Retina (tissue), 1 donor: ENCODE measurements at regions not wholly inside any gene's neighbourhood (a gene's known extent, or its start where the extent isn't known, plus 50 kb on each side); places are given as distances from the start of the nearest gene placed in this dataset.
"Not testable (repeated sequence)": the region's sequence is repeated elsewhere in the genome, so short reads cannot be mapped to it uniquely, and the experiment has no call there.

ENCODE experiments used
- DNase-seq: peaks from one replicate; pipeline ENCODE4 v3.0.0-alpha.2; 2016

DNA sequence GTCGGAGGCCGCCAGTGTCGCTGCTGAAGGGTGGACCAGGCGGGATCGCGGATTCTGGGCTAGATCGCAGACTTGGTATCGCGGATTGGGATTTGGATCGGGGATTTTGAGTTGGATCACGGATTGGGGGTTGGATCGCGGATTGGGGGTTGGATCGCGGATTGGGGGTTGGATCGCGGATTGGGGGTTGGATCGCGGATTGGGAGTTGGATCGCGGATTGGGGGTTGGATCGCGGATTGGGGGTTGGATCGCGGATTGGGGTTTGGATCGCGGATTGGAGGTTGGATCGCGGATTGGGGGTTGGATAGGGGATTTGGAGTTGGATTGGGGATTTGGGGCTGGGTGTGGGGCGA lies 93.1 kb upstream of the THOC3 start:
- DNase-seq = not testable (repeated sequence)

- DNase-seq = not testable (repeated sequence)
Observed at GRCh38 chr5:176061660-176062059, 93.5 kb upstream of the THOC3 start.

DNA sequence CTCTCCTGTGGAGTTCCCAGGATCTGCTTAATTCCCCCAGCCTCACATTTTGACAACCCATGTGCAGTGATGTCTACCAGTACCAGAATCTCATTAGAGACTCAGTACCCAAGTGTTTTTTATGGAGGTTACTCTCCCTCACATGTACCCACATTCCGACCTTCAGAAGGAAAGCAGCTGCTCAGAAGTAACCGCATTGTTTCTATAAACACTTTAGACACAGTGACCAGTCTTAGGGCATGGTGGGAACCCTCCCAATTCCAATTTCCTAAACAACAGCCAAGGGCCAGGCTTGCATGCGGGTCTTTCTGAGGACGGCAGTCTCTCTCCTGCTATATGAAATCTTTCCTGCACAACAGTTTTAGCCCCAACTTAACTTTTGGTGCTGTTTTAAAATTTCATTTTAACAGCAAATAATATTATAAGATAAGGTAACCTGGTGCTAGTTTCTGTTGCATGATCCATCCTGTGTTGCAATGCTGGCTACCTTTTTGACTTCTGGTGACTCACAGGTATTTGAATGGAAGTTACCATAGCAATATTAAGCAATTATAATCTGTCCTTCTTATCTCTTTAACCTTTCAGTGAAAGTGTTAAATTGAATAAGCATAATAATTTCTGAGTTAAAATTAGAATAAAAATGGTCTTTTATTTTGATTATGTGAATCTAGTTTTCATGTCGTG lies 98.3 kb upstream of the THOC3 start:
- DNase-seq = not testable (repeated sequence)

GRCh38 chr5:176067162-176067561 lies 99.0 kb upstream of the THOC3 start:
- DNase-seq = not testable (repeated sequence)

- not testable (repeated sequence) for DNase-seq
Observed at GRCh38 chr5:176067948-176068347, 99.8 kb upstream of the THOC3 start.

DNA sequence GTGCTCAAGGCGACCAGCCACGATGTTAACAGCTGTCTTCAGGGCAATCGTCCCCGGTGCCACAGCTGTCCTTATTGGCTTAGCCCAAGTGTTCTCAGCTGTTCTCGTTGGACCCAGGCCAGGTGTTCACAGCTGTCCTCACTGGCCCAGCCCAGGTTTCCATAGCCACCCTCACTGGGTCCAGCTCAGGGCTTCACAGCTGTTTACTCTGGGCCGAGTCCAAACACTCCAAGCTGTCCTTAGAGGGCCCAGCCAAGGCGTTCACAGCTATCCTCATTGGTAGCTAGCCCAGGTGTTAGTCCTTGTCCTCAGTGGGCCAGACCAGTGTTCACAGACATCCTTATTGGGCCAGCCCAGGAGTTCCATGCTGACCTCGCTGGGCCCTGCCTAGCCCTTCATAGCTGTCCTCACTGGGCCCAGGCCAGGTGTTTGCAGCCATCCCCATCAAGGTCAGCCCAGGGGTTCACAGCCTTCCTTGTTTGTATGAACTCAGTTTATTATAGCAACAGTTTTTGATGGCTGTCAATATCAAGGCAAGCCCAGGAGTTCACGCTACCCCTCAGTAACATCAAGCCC lies 106.0 kb upstream of the THOC3 start:
- DNase-seq = not testable (repeated sequence)

DNA sequence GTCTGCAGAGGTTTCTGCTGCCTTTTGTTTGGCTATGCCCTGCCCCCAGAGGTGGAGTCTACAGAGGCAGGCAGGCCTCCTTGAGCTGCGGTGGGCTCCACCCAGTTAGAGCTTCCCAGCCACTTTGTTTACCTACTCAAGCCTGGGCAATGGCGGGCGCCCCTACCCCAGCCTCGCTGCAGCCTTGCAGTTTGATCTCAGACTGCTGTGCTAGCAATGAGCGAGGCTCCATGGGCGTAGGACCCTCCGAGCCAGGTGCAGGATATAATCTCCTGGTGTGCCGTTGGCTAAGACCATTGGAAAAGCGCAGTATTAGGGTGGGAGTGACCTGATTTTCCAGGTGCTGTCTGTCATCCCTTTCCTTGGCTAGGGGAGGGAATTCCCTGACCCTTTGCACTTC lies 115.6 kb upstream of the THOC3 start:
- not testable (repeated sequence) for DNase-seq

DNA sequence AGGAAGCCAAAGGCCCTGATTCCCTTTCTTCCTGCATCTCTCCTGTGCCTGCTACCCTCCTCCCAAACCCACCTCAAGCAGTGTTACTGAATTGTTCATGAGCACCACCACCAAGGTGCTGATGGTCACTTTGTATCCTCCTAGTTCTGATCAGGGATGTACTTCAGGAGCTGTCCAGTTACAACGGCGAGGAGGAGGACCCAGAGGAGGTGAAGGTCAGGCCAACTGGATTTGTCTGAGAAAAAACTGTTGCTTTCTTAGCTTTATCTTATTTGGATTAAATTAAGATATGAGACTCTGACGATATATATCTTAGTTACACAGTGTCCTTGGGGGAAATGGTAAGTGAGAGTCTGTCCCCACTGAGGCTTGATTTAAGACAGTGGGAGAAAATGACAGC lies 135.0 kb upstream of the THOC3 start:
- not testable (repeated sequence) for DNase-seq

DNA sequence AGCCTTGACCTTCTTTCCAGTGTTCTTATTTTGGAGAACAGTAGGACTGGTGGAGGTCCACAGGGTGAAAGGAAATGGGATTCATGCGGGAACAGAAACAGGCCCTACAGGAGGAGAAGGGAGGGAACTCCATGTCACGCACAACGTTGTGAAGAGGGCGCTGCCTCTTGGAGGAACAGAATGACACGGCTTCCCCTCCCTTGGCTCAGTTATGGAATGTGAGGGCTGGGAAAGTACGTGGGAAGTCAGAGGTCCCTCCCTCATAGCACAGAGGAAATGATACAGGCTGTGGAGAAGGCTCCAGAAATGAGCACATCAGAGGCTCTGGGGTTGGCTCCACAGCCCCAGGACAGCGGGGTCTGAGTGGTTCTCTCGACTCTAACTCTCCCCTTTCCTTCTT lies 125.3 kb upstream of the SIMC1 start:
- not testable (repeated sequence) for DNase-seq

DNA sequence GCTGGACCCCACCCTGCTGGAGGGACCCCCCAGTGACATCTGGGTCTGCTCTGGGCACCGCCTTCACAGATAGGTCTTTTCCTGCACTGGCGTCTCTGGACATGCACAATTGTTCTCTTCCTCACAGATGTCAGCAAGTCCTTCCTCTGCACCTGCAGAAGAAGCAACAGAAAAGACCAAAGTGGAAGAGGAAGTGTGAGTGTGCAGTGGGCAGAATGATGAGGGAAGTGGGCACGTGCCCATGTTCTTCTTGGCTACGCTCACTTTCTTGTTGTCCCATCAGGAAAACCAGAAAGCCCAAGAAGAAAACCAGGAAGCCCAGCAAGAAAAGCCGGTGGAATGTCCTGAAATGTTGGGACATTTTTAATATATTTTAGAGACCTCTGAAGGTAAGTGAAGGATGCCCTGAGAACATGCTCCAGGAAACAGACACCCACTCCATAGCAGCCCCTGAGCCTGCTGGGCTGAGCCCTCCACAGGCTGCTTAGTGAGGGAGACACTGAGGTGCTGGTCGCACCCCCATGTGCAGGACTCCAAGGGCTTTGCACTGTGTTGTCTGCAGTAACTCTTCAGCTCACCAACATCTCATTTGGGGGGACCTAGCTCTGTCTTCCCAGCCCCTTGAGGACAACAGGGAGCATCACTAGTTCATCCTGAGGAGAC lies 124.4 kb upstream of the SIMC1 start:
- DNase-seq = not testable (repeated sequence)

DNA sequence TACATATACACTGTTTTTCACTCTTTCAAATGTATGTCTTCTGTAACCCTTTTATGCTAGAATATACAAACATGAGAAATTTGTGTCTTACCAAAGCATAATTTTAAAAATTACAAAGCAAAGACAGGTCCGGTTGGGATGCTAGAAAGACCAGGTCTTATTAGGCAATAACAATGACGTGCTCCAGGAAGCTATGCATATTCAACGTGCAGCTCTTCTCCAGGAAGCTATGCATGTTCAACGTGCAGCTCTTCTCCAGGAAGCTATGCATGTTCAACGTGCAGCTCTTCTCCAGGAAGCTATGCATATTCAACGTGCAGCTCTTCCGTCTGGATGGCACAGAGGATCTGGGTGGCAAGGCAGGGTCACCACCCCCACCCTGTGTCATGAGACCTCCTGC lies 123.4 kb upstream of the SIMC1 start:
- DNase-seq = not testable (repeated sequence)

- not testable (repeated sequence) for DNase-seq
Observed at GRCh38 chr5:176117699-176118238, 120.5 kb upstream of the SIMC1 start.

DNA sequence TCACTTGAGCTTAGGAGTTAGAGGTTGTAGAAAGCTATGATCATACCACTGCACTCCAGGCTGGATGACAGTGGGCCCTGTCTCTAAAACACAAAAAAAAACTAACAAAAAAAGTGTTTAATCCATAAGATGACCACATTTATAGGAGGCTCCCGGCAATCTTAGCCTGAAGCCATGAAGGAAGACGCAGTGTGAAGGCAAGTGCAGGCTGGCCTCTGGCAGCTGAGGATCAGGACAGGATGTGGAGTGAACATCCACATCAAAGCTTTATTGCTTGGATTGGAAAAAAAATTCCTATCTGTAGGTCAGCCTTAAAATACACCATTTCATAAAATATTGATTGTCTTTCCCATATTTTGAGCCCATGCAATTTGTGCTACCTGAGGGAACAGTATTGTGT lies 115.9 kb upstream of the SIMC1 start:
- not testable (repeated sequence) for DNase-seq

- DNase-seq = not testable (repeated sequence)
Observed at GRCh38 chr5:176124120-176124519, 114.1 kb upstream of the SIMC1 start.

GRCh38 chr5:176131771-176132170 lies 106.5 kb upstream of the SIMC1 start:
- DNase-seq = no peak

- DNase-seq = no peak
Observed at GRCh38 chr5:176132471-176133288, 105.5 kb upstream of the SIMC1 start.

DNA sequence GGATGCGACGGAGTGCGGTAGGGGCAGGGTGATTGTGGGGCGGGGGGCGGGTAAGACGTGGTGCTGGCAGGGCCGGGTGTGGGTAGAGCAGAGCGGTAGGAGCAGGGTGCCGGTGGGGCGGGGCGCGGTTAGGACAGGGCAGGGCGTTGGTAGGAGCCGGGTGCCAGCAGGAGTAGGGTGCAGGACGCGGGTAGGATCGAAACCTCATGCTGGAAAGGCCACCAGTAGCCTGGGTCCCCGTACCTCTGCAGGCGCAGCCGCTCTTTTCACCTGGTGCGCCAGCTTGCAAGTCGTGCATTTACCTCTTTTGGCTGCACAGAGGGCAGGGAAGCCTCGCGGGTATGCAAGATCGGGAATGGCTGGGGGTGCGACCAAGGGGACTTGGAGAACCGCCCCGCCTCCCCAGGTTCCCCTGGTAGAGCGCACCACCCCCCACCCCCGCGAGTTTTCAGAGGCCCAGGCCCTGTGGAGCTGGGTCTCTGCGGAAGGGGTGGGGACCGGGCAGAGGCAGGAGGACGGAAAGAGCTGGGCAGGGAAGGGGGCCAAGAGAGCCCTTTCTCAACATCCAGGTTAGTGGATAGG lies 104.8 kb upstream of the SIMC1 start:
- DNase-seq = peak; percentile 15

DNA sequence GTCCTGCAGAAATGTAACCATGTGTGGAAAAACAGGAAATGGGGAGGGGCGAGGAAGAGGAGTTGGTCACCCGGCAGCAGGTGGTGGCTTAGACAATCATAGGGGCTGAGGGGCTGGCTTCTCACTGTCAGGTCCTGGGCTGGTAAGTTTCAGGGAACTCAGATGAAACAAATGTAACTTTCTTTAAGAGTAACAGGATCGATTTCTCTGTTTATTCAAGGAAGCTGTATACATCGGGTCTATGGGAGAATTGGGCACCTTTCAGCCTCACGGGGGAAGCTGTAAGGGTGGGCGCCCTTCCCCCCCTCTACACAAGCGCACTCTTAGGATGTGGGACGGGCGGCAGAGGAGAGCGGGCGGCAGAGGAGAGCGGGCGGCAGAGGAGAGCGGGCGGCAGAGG lies 104.3 kb upstream of the SIMC1 start:
- DNase-seq = peak; percentile 20

- no peak for DNase-seq
Observed at GRCh38 chr5:176134529-176135223, 103.5 kb upstream of the SIMC1 start.

DNA sequence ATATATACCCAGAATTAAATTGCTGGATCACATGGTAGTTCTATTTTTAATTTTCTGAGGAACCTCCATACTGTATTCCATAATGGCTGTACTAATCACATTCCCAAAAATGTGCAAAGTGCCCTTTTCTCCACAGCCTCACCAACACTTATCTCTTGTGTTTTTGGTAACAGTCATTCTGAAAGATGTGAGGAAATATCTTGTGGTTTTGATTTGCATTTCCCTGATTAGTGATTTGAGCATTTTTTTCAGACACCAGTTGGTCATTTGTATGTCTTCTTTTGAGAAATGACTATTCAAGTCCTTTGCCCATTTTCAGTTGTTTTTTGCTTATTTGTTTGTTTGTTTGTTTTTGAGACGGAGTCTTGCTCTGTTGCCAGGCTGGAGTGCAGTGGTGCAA lies 98.1 kb upstream of the SIMC1 start:
- not testable (repeated sequence) for DNase-seq

GRCh38 chr5:176144508-176144907 lies 93.7 kb upstream of the SIMC1 start:
- DNase-seq = no peak

DNA sequence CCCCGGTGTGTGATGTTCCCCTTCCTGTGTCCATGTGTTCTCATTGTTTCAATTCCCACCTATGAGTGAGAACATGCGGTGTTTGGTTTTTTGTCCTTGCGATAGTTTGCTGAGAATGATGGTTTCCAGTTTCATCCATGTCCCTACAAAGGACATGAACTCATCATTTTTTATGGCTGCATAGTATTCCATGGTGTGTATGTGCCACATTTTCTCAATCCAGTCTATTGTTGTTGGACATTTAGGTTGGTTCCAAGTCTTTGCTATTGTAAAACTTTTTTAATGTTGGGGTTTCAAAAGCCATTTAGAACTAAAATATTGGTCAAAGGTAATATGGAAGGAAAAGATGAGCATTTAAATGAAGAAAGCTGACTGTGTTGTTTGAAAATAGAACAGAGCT lies 88.3 kb upstream of the SIMC1 start:
- not testable (repeated sequence) for DNase-seq
